Kidney epithelial cell (primary cell): ENCODE measurements at regions not wholly inside any gene's neighbourhood (a gene's known extent, or its start where the extent isn't known, plus 50 kb on each side); places are given as distances from the start of the nearest gene placed in this dataset.

Experiments
- DNase-seq: peaks from one replicate; pipeline ENCODE4 v3.0.0-alpha.2; 2010; ENCODE audit warnings: low read depth
- H3K27me3 ChIP-seq: 2 replicates; pipeline ENCODE4 v1.6.0; 2011; ENCODE audit warnings: low read length; ENCODE audit not compliant: control insufficient read depth, insufficient read depth
- H3K36me3 ChIP-seq: 2 replicates; pipeline ENCODE4 v1.5.1; 2011; ENCODE audit warnings: low read length; ENCODE audit not compliant: control insufficient read depth, insufficient read depth
- H3K4me3 ChIP-seq: 2 replicates; pipeline ENCODE4 v1.5.1; 2011; ENCODE audit warnings: low read depth, mild to moderate bottlenecking, control low read depth, low read length
- CTCF ChIP-seq: IDR thresholded peaks from 2 replicates; pipeline ENCODE4 v1.5.1; 2011; ENCODE audit warnings: mild to moderate bottlenecking, moderate library complexity, low read length, control low read depth, inconsistent platforms; ENCODE audit not compliant: insufficient read depth, poor library complexity, severe bottlenecking

GRCh38 chr4:186015212-186015817, 53.6 kb upstream of the TLR3 start:
- TF ChIP-seq CTCF: no peak
- DNase-seq: no peak

GRCh38 chr4:186016796-186017195, 52.2 kb upstream of the TLR3 start:
- Histone ChIP-seq H3K4me3 (no peak overlapping the region), H3K27me3 (no peaks in the 10 kb centered on the region), H3K36me3 (no peaks in the 10 kb centered on the region)
- DNase-seq: no peak
- no peak for TF ChIP-seq CTCF

More at GRCh38 chr4:186015212-186015817, 53.6 kb upstream of the TLR3 start:
- H3K4me3 ChIP-seq: no peak overlapping the region
- no peaks in the 10 kb centered on the region for H3K27me3 ChIP-seq
- no peaks in the 10 kb centered on the region for H3K36me3 ChIP-seq

- no peak for TF ChIP-seq CTCF
- Histone ChIP-seq H3K36me3 (no peaks in the 10 kb centered on the region), H3K27me3 (no peaks in the 10 kb centered on the region), H3K4me3 (no peak overlapping the region)
- no peak for DNase-seq
Observed at GRCh38 chr4:186017801-186018200, 51.2 kb upstream of the TLR3 start.

GRCh38 chr4:186018261-186018660, 50.7 kb upstream of the TLR3 start:
- no peak for DNase-seq
- Histone ChIP-seq H3K4me3 (no peak overlapping the region), H3K36me3 (no peaks in the 10 kb centered on the region), H3K27me3 (no peaks in the 10 kb centered on the region)
- TF ChIP-seq CTCF: no peak

- no peak for TF ChIP-seq CTCF
- no peak for DNase-seq
- Histone ChIP-seq H3K36me3 (no peaks in the 10 kb centered on the region), H3K27me3 (no peaks in the 10 kb centered on the region), H3K4me3 (no peak overlapping the region)
Observed at GRCh38 chr4:186018784-186019183, 50.2 kb upstream of the TLR3 start.
